DMS53 (cell line): ENCODE measurements at regions not wholly inside any gene's neighbourhood (a gene's known extent, or its start where the extent isn't known, plus 50 kb on each side); places are given as distances from the start of the nearest gene placed in this dataset.

ENCODE experiments used
- DNase-seq: peaks from one replicate; lab custom pipeline; 2025; lab: John Stamatoyannopoulos, UW

- DNase-seq, result no peak
Measured at GRCh38 chr1:193791746-193792145, 605.3 kb upstream of the B3GALT2 start.

- no peak for DNase-seq
Measured at GRCh38 chr1:193787061-193787460, 600.6 kb upstream of the B3GALT2 start.

- DNase-seq, result no peak
Measured at GRCh38 chr1:193785850-193786420, 599.5 kb upstream of the B3GALT2 start.

- DNase-seq, result no peak
Measured at GRCh38 chr1:193774536-193775323, 588.3 kb upstream of the B3GALT2 start.

GRCh38 chr1:193771596-193771995, 585.2 kb upstream of the B3GALT2 start:
- no peak for DNase-seq

GRCh38 chr1:193769651-193770050, 583.2 kb upstream of the B3GALT2 start:
- DNase-seq, result no peak

- no peak for DNase-seq
Measured at GRCh38 chr1:193767886-193768285, 581.5 kb upstream of the B3GALT2 start.

- DNase-seq, result no peak
Measured at GRCh38 chr1:193766329-193766728, 579.9 kb upstream of the B3GALT2 start.

GRCh38 chr1:193763266-193763665, 576.9 kb upstream of the B3GALT2 start:
- no peak for DNase-seq

- no peak for DNase-seq
Measured at GRCh38 chr1:193762236-193762635, 575.8 kb upstream of the B3GALT2 start.

GRCh38 chr1:193755441-193755840, 569.0 kb upstream of the B3GALT2 start:
- DNase-seq, result no peak

GRCh38 chr1:193754732-193755427, 568.5 kb upstream of the B3GALT2 start:
- peak; percentile 38 for DNase-seq

- no peak for DNase-seq
Measured at GRCh38 chr1:193754151-193754550, 567.7 kb upstream of the B3GALT2 start.

- no peak for DNase-seq
Measured at GRCh38 chr1:193753038-193753756, 566.8 kb upstream of the B3GALT2 start.

- DNase-seq, result no peak
Measured at GRCh38 chr1:193749868-193750267, 563.5 kb upstream of the B3GALT2 start.

GRCh38 chr1:193747579-193747978, 561.2 kb upstream of the B3GALT2 start:
- no peak for DNase-seq

GRCh38 chr1:193741228-193741627, 554.8 kb upstream of the B3GALT2 start:
- DNase-seq, result no peak

GRCh38 chr1:193740762-193741161, 554.3 kb upstream of the B3GALT2 start:
- no peak for DNase-seq

- no peak for DNase-seq
Measured at GRCh38 chr1:193736507-193736906, 550.1 kb upstream of the B3GALT2 start.

- no peak for DNase-seq
Measured at GRCh38 chr1:193733674-193734073, 547.3 kb upstream of the B3GALT2 start.

GRCh38 chr1:193730017-193730416, 543.6 kb upstream of the B3GALT2 start:
- no peak for DNase-seq

- DNase-seq, result peak; percentile 76
Measured at GRCh38 chr1:193729429-193729828, 543.0 kb upstream of the B3GALT2 start.

GRCh38 chr1:193727850-193728249, 541.4 kb upstream of the B3GALT2 start:
- DNase-seq, result no peak
